Esophagus mucosa (tissue), 1 donor: ENCODE measurements at regions not wholly inside any gene's neighbourhood (a gene's known extent, or its start where the extent isn't known, plus 50 kb on each side); places are given as distances from the start of the nearest gene placed in this dataset.

Source experiments
- ATAC-seq: fragments of 200-7000 bp; cut with Tn5 transposase; one replicate; pipeline ENCODE4 v1.9.1; 2020
- donor health status: DM: yes; HTN: yes; CAD: no.

GRCh38 chr16:85173981-85174751, 61.9 kb upstream of the CIBAR2 start:
- no peak for ATAC-seq

GRCh38 chr16:85174871-85175723, 62.8 kb upstream of the CIBAR2 start:
- ATAC-seq: no peak

DNA sequence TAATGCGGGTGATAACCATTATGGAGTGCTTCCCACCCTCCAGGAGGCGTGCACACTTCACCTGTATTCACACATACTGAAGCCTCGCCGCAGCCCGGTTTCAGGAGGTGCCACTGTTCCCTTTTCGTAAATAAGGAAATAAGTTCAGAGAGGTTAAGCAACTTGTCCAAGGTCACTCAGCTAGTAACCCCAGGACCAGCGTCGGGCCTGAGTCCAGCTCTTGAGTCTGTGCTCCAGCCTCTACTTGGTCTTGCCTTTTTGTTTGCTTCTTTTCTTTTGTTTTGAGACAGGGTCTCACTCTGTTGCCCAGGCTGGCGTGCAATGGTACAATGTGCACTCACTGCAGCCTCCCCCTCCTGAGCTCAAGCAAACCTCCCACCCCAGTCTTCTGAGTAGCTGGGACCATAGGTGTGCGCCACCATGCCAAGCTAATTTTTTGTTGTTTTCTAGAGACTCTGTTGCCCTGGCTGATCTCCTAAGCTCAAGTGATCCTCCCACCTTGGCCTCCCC, 63.5 kb upstream of the CIBAR2 start:
- no peak for ATAC-seq

DNA sequence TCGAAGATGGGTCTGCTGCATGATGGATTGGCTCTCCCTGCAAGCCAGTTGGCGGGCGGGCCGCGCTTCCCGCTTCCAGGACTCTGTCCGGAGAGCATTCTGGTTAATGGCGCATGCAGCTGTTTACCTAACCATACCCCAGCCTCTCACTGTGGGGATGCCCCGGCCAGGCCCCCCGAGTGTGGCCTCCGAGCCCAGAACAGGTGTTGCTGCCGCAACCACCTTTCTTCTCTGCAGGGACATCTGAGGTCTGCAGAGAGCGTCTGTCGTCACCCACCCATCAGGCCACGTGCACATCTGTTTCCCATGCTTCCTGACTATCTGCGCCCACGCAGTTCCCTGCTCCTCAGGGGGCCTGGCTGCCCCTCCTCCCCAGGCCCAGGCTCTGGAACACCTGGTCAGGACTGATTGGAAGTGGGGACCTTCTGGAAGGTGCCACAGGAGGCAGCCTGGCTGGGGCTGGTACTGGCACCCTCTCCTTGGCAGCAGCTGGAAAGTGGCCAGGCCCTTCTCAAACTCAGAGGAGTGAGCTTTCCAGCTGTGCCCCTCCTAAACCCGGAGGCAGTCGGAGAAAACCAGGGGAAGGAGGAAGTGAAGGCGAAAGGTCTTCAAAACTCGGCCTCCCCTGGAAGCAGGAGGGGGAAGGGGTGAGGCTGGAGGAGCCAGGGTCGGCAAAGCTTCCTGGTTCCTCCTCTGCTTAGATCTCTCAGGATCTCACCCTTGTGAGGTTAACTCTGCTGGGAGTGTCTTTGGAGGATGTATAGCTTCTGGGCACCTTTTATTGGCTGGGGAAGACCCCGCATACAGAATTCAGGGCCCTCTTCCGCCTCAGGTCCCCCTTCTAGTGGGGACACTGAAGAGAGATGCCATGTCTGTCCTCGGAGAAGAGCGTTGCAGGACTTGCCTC, 64.5 kb upstream of the CIBAR2 start:
- ATAC-seq: no peak

GRCh38 chr16:85177448-85177846, 65.2 kb upstream of the CIBAR2 start:
- no peak for ATAC-seq

DNA sequence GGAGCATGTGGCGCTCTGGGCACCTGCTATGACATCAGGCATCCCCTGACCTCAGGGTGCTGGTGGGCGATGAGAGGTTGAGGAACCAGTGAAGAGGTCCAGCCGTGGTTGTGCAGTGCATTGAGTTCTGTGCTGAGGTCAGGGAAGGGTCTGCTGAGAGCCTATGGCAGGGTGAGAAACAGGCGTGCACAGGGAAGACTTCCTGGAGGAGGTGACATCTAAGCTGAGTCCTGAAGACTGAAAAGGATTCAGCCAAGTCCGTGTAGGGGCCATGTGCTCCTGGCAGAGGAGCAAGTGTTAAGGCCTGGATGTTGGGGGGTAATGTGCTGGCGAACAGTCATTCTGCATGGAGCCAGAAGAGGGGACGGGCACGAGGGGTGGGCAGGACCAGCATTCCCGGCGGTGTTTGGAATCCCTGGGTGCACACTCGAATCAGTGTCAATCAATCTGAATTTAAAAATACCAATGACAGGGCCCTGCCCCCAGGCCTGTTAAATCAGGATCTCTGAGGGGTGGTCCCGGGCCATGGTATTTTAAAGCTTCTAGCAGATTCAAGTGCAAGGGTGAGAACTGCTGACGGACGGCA, 65.8 kb upstream of the CIBAR2 start:
- ATAC-seq: no peak

- ATAC-seq: no peak
Observed at GRCh38 chr16:85178596-85178995, 66.3 kb upstream of the CIBAR2 start.

GRCh38 chr16:85179344-85180046, 67.2 kb upstream of the CIBAR2 start:
- no peak for ATAC-seq

- no peak for ATAC-seq
Observed at GRCh38 chr16:85180047-85180826, 68.0 kb upstream of the CIBAR2 start.

GRCh38 chr16:85180827-85181738, 68.8 kb upstream of the CIBAR2 start:
- ATAC-seq: no peak

DNA sequence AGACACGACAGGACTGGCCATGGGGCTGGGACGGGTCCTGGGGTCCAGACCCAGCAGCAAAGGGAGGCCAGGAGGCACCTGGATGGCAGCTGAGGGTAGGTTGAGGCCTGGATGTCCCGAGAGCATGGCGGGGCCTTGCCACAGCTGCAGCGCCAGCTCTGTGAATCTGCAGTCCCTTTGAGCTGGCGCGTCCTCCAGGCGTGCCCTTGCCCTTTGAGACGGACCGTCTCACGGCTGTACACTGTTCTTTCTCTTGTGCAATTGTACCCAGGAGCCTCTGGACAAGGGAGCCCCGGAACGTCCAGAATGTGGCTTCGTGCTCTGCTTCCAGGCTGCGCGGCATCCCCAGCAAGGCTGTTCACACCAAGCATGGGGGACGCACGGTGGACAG, 69.5 kb upstream of the CIBAR2 start:
- no peak for ATAC-seq

GRCh38 chr16:85182286-85182685, 70.0 kb upstream of the CIBAR2 start:
- ATAC-seq: no peak

- ATAC-seq: no peak
Observed at GRCh38 chr16:85182774-85183173, 70.5 kb upstream of the CIBAR2 start.

DNA sequence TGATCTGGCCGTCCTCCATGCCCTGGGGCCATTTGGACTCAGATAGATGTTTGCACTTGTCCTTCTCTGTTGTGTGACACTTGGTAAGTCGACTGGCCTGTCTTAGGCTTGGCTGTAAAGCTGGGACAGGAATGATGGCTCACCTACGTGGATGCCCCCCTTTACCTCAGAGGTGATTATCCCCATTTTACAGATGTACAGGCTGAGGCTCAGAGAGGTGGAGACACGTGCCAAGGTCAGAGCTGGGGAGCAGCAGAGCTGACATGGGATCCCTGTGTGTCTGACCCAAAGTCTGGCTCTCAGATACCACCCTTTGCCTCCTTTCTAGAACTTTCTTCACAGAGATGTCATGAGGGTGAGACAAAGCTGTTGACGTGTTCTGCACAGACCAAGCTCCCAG, 71.3 kb upstream of the CIBAR2 start:
- no peak for ATAC-seq

- ATAC-seq: no peak
Observed at GRCh38 chr16:85184404-85184803, 72.1 kb upstream of the CIBAR2 start.

DNA sequence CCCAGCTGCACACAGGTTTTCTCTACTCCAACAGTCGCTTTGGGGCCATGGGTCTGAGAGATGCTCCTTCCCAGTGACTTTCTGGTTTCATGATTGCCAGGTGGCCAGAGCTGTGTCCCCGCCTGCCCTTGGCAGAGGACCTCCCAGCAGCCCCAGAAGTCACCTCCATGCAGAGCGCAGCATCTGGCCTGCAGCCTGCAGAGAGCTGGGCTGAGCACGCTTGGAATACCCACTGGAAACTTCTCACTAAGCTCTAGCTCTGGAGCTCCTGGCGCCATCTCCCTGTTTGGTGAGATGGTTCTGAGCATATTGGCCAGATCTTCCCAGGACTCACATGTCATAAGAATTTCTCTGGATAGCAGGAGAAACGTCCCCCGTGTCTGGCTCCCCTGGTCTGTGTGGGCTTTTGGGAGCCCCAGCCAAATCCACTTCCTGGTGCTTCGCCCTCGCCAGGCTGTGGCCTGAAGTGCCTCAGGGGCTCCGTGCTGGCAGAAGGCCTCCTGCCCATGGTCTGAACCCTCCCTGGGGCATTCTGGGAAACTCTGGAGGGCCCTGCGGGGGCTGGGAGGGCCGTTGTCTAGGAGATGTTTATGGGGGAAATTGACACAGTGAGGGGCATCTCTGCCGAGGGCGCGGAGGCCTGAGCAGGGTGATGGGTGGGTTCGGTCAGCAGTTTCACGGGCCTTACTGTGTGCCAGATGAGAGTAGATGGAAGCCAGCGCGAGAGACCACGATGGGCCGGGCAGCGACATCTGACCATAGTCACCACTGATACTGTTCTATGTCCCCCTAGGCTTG, 73.2 kb upstream of the CIBAR2 start:
- no peak for ATAC-seq

DNA sequence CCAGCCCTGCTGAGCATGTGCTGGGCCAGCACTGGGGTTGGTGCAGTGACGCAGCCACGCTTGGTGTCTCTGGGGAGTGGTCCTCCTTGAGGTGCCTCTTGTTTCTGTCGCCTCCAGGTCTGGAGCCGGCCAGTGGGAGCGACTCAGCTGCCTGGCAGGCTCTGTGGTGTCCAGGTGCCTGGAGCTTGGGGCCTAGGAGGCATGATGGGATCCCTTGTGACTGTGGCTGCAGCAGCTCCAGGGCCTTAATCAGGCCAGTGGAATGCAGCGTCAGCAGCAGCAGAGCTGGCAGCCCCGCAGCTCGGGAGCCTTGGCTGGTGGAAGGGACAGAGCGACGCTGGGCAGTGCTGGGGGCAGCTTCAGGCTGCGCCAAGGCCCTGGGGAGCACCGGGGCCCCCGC, 74.7 kb upstream of the CIBAR2 start:
- ATAC-seq: no peak

GRCh38 chr16:85187447-85187846, 75.2 kb upstream of the CIBAR2 start:
- ATAC-seq: no peak

- no peak for ATAC-seq
Observed at GRCh38 chr16:85187886-85188285, 75.6 kb upstream of the CIBAR2 start.
